MM.1S (cell line): ENCODE measurements at regions not wholly inside any gene's neighbourhood (a gene's known extent, or its start where the extent isn't known, plus 50 kb on each side); places are given as distances from the start of the nearest gene placed in this dataset.

Source experiments
- DNase-seq: peaks from one replicate; pipeline ENCODE4 v3.0.0-alpha.2; 2015
- H2AFZ ChIP-seq: fragments of 300-600 bp; sonication (generic); 2 replicates; pipeline ENCODE4 v1.6.0; 2016; ENCODE audit warnings: antibody characterized with exemption, low read length
- H3F3A ChIP-seq: fragments of 300-600 bp; sonication (generic); 2 replicates; pipeline ENCODE4 v1.6.1; 2016; ENCODE audit warnings: mild to moderate bottlenecking, antibody characterized with exemption, low read length, moderate library complexity, mixed read lengths; ENCODE audit not compliant: insufficient read depth
- H3K27ac ChIP-seq: fragments of 300-600 bp; sonication (generic); 2 replicates; pipeline ENCODE4 v1.5.1; 2016; ENCODE audit warnings: mild to moderate bottlenecking, low read length
- H3K27me3 ChIP-seq: fragments of 300-600 bp; sonication (generic); replicated peaks from 2 replicates; pipeline ENCODE4 v1.6.0; 2016; ENCODE audit warnings: low read length; ENCODE audit not compliant: insufficient read depth
- H3K36me3 ChIP-seq: fragments of 300-600 bp; sonication (generic); replicated peaks from 2 replicates; pipeline ENCODE4 v1.6.1; 2016; ENCODE audit warnings: mild to moderate bottlenecking, low read length, mixed read lengths; ENCODE audit not compliant: insufficient read depth
- H3K4me1 ChIP-seq: fragments of 300-600 bp; sonication (generic); 2 replicates; pipeline ENCODE4 v1.6.1; 2016; ENCODE audit warnings: low read length, mixed read lengths
- H3K4me2 ChIP-seq: fragments of 300-600 bp; sonication (generic); 2 replicates; pipeline ENCODE4 v1.6.0; 2016; ENCODE audit warnings: low read depth, low read length
- H3K4me3 ChIP-seq: fragments of 300-600 bp; sonication (generic); 2 replicates; pipeline ENCODE4 v1.5.1; 2016; ENCODE audit warnings: low read length, mixed read lengths
- H3K79me2 ChIP-seq: fragments of 300-600 bp; sonication (generic); 2 replicates; pipeline ENCODE4 v1.6.1; 2016; ENCODE audit warnings: mixed run types, low read length, mixed read lengths
- H3K9ac ChIP-seq: fragments of 300-600 bp; sonication (generic); 2 replicates; pipeline ENCODE4 v1.6.1; 2016; ENCODE audit warnings: low read length, mixed read lengths
- H3K9me2 ChIP-seq: fragments of 300-600 bp; sonication (generic); replicated peaks from 2 replicates; pipeline ENCODE4 v1.6.1; 2016; ENCODE audit warnings: mild to moderate bottlenecking, low read length, mixed read lengths; ENCODE audit not compliant: insufficient read depth
- H3K9me3 ChIP-seq: fragments of 300-600 bp; sonication (generic); replicated peaks from 2 replicates; pipeline ENCODE4 v1.6.1; 2016; ENCODE audit warnings: mild to moderate bottlenecking, low read length, mixed read lengths; ENCODE audit not compliant: insufficient read depth
- H4K20me1 ChIP-seq: fragments of 300-600 bp; sonication (generic); 2 replicates; pipeline ENCODE4 v1.6.1; 2016; ENCODE audit warnings: mild to moderate bottlenecking, low read length, moderate library complexity, mixed read lengths; ENCODE audit not compliant: insufficient read depth
- EZH2 ChIP-seq: fragments of 300-600 bp; sonication (generic); optimal IDR thresholded peaks from 2 replicates; pipeline ENCODE3; 2017; ENCODE audit warnings: low read depth, mild to moderate bottlenecking, antibody characterized with exemption, low read length, mixed read lengths
- EZH2phosphoT487 ChIP-seq: fragments of 300-600 bp; sonication (generic); IDR thresholded peaks from 2 replicates; pipeline ENCODE4 v1.6.1; 2018; ENCODE audit warnings: antibody characterized with exemption, low read length
- TF ChIP-seq, protein P1 (sequence below): fragments of 300-600 bp; sonication (generic); IDR thresholded peaks from 2 replicates; pipeline ENCODE4 v1.5.1; 2016; ENCODE audit warnings: antibody characterized with exemption, low read length, mixed read lengths

DNA sequence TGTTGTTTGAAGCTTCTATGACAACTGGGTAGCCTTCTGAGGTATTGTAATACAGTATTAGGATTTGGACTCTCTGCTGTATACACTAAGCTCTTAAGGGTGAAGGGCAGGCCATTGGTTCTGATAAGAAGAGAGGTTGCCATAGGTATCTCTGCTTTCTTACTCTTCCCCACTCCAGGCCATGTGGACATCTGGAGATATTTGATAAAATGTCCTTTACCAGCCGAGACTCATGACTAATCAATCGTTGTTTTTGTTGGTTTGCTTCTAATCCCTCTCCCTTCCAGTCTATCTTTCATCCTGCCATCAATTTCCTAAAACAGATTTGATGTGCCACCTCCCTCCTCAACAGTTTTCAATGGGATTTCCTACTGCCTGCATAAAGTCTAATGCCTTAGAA, 64.6 kb upstream of the WDR26 start:
- Histone ChIP-seq H4K20me1 (no peaks in the 10 kb centered on the region), H3K9me3 (no peaks in the 10 kb centered on the region), H3K27ac (no peak overlapping the region), H3K4me2 (no peak overlapping the region), H3F3A (peaks cover 39% of the 10 kb centered on the region), H3K36me3 (no peaks in the 10 kb centered on the region), H2AFZ (no peak overlapping the region), H3K9ac (no peak overlapping the region), H3K27me3 (no peaks in the 10 kb centered on the region), H3K4me1 (peaks cover 47% of the 10 kb centered on the region), H3K4me3 (no peak overlapping the region), H3K79me2 (no peaks in the 10 kb centered on the region), H3K9me2 (no peaks in the 10 kb centered on the region)
- DNase-seq, result no peak
- TF ChIP-seq, protein P1, sequence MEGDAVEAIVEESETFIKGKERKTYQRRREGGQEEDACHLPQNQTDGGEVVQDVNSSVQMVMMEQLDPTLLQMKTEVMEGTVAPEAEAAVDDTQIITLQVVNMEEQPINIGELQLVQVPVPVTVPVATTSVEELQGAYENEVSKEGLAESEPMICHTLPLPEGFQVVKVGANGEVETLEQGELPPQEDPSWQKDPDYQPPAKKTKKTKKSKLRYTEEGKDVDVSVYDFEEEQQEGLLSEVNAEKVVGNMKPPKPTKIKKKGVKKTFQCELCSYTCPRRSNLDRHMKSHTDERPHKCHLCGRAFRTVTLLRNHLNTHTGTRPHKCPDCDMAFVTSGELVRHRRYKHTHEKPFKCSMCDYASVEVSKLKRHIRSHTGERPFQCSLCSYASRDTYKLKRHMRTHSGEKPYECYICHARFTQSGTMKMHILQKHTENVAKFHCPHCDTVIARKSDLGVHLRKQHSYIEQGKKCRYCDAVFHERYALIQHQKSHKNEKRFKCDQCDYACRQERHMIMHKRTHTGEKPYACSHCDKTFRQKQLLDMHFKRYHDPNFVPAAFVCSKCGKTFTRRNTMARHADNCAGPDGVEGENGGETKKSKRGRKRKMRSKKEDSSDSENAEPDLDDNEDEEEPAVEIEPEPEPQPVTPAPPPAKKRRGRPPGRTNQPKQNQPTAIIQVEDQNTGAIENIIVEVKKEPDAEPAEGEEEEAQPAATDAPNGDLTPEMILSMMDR, result no peak
- TF ChIP-seq EZH2phosphoT487 (no peak), EZH2 (no peak)

GRCh38 chr1:224500796-224501195, 66.2 kb upstream of the WDR26 start:
- Histone ChIP-seq H3K4me1 (peaks cover 52% of the 10 kb centered on the region), H3K36me3 (no peaks in the 10 kb centered on the region), H3K4me3 (no peak overlapping the region), H3K79me2 (no peaks in the 10 kb centered on the region), H3K4me2 (no peak overlapping the region), H4K20me1 (no peaks in the 10 kb centered on the region), H2AFZ (no peak overlapping the region), H3K27ac (no peak overlapping the region), H3K9me2 (no peaks in the 10 kb centered on the region), H3K9ac (no peak overlapping the region), H3K9me3 (no peaks in the 10 kb centered on the region), H3F3A (peaks cover 44% of the 10 kb centered on the region), H3K27me3 (no peaks in the 10 kb centered on the region)
- no peak for DNase-seq
- no peak for TF ChIP-seq EZH2
- TF ChIP-seq, protein P1, result no peak
- TF ChIP-seq EZH2phosphoT487, result no peak

DNA sequence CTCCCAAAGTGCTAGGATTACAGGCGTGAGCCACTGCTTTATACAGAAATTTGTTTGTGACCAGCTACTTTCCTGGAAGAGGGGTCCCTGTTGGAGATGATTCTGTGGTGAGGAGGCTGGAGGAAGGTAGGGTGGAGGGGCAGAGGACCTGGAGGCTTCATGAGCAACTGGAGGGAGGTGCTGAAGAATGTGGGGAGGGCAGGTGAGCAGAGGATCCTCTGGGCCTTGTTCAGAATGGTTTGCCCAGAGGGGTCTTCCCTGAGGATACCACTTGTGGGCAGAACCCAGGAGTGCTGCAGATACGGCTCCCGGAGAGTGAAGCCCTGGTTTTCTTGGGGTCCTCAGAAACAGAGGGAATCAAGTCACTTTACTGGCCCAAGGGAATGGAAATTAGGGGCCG, 67.2 kb upstream of the WDR26 start:
- H3K4me1 ChIP-seq, result peaks cover 50% of the 10 kb centered on the region
- H3K9ac ChIP-seq, result no peak overlapping the region

More for the DNA sequence above, 67.2 kb upstream of the WDR26 start:
- Histone ChIP-seq H3F3A (peaks cover 40% of the 10 kb centered on the region), H3K36me3 (no peaks in the 10 kb centered on the region), H3K4me3 (no peak overlapping the region), H3K9me2 (no peaks in the 10 kb centered on the region), H3K79me2 (no peaks in the 10 kb centered on the region), H4K20me1 (no peaks in the 10 kb centered on the region), H3K4me2 (no peak overlapping the region), H3K9me3 (no peaks in the 10 kb centered on the region), H3K27ac (no peak overlapping the region), H2AFZ (no peak overlapping the region), H3K27me3 (no peaks in the 10 kb centered on the region)
- TF ChIP-seq, protein P1, result no peak
- no peak for TF ChIP-seq EZH2phosphoT487
- TF ChIP-seq EZH2, result no peak
- no peak for DNase-seq
